ENCODE measurements at regions not wholly inside any gene's neighbourhood (a gene's known extent, or its start where the extent isn't known, plus 50 kb on each side); places are given as distances from the start of the nearest gene placed in this dataset.

DNA sequence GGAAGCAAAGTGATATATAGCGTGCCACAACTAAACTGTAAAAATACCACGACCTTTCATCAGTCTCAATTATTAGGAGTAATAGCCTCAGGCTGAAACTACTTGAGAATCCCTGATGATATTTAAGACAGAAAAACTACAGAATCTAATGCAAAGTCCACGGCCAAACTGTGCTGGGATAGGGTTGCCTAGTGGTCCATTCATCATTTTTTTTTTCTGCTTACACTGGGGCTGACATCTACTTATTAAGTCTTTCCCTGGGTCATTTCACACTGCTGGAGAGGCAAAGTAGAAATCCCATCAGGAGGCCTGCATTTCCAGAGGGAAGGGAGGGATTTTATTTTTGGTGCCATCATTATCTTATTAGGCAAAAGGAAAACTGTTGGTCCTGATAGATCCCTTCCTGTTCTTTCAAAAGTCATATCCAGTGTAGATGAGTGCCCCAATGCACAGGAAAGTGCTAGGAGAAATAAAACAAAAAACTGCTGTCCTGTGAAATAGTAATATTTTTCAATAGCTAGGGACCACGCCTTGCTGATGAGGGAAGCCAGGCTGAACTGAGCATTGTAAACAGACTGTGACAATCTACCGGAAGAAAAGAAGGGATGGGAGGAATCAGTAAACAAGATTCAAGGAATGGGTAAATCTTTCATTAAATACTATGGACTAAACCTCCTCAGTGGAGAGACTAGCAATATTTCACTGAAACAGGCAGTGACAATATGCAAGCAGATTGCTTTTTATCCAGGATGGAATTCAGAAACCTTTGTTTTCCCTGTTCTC lies 644.3 kb downstream of the IRS1 start:
- DNase-seq = peak; percentile 32

DNA sequence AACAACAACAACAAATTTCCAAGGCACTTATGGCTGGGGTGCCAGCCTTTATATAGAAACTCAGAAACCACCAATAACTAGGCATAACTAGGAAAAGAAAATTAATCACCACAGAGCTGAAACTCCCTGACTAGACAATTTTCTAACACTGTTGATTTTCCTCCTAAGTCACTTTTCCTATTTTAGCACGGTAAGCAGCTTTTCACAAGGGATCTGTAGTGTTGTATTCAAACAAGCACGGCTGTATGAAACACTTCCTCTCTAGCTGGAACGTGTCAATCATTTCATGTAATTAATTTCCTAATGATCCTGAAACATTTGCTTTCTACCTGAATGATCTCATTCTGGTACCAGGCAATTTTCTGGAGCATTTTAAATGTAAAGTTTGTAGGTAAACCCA lies 645.0 kb downstream of the IRS1 start:
- DNase-seq = no peak

DNA sequence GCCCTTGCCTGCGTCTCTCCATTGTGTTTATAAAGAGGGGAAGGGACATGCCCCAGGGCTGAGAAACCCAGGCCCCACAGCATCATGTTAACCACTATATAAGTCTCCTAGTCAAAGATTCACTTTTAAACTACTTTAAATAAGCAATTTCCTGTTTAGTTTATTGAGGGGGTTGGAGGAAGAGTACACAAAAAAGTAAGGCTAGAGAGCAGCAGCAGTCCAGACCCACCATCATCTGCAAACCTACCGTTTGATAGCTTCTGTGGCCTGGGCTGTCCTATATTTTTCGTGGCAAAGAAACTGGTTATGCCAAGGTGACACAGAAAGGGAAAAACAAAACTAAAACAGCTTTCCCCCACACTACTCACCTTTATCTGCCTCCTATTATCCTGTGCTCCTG lies 646.1 kb downstream of the IRS1 start:
- DNase-seq = no peak

DNA sequence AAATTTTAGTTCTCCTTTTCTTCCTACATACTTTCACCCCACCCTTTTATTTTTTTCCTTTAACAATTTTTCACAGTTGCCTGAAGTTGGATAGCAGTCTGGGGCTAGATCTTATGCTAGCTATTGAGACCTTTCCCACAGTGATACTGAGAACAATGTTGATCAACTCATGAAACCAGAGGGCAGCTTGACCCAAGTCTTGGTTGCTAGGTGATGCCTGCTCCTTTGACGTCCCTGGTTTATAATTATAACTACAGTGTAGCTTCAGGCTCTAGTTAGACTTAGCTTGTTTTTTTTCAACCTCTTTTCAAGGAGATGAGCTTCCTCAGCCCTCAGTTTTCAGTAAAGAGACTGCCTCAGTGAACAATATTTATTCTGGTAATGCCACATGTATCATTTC lies 648.5 kb downstream of the IRS1 start:
- DNase-seq = no peak

DNA sequence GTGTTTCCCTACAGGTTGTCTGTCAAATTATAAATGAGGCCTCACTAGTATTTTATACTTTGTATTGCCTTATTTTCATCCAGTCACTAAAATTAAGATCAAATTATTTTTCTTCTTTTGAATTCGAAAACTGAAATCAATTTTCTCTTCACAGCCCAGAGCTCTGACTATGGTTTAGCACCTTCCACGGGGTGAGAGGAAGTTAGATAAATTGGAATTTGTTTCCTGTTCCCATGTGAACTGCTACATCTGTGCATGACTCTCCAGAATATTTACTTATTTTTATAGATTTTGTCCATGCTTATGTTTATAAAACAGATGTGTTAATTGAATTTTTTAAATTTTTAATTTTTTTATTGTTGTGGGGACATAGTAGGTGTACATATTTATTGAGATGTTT lies 656.5 kb downstream of the IRS1 start:
- no peak for DNase-seq

DNA sequence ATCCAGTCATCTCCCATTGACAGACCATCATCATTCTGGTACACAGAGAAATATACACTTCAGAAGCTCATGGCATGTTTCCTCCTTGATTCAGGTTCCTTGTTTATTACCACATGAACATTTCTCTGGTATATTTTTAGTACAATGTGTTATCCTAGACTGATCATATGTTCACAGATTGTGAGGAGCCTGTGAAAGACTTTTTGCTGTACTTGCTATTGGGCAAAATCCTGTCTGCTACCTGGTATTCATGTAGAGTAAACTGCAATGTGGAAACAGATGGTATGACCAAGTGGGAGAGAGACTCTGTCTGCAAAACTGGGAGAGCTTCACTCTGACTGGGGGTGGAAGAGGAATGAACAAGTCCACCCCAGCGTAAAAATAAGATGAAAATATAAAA lies 657.2 kb downstream of the IRS1 start:
- peak; percentile 48 for DNase-seq

DNA sequence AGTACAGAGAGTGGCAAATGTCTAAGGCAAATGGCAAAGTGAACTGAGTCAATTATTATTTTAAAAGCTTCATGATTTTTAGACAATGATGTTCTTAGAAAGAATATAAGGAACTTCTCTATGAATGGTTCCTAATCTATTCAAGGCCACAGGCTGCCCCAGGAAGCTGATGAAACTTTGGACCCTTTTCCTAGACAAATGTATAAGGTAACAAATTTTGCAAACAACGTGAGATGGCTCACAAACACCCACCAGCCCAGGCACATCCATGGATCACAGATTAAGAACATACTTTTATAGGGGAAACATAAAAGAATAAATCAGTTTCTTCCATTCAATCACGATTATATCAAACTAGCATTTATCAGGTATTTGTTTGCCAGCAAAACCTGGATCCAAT lies 659.0 kb downstream of the IRS1 start:
- no peak for DNase-seq

DNA sequence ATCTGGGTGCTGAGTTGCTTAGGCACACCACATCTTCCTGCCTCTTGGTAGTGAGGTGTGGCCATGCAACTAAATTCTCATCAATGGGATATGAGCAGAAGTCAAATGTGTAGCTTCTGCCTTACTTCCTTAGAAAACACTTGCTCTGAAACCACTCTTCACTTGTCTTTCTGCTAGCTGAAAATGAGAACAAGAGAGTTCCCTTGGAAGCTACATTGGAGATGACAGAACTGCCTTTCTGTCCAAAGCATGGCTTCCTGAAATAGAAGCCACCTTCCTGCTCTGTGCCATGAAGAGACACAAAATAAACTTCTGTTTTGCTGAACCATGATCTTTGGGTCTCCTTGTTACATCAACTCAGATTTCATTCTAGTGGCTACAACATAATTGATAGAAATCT lies 659.9 kb downstream of the IRS1 start:
- no peak for DNase-seq

DNA sequence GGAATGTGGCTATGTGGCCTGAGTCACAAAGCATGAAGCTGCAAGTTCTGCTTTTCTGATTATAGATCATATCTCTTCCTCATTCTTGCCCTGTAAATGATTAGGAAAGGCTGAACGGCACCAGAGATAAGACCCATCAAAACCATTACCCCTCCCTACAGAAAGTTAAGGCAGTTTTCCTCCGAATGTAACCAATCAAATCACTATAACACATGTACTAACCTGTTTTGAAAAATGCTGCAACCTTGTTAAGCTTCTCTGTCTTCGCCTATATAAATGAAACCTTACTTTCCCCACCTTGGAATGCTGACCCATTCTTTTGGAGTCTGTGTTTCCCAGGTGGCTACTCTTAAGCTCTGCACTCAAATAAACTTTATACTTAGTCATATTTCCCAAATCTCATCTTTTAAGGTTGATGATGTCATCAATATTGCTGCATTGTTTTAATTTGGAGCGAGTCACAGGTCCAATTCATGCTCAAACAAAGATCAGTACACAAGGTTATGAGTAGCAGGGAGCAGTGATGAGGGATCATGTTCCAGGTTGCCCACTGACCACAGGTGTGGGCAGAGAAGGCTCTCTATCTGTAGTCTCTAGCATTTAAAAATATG lies 662.3 kb downstream of the IRS1 start:
- no peak for DNase-seq

DNA sequence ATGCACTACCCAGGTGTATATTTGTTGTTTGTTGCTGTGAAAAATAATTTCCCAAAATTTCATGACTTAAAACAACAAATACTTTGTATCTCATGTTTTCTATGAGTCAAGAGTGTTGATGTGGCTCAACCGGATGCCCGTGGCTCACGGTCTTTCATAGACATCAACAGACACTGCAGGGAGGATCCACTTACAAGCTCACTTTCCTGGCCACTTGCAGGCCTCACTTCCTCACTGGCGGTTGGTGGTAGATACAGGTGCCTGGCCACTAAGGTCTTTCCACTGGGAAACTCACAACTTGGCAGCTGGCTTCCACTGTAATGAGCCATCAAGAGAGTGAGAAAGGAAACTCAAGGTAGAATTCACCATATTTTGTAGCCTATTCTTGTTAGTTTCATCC lies 662.9 kb downstream of the IRS1 start:
- DNase-seq = no peak

DNA sequence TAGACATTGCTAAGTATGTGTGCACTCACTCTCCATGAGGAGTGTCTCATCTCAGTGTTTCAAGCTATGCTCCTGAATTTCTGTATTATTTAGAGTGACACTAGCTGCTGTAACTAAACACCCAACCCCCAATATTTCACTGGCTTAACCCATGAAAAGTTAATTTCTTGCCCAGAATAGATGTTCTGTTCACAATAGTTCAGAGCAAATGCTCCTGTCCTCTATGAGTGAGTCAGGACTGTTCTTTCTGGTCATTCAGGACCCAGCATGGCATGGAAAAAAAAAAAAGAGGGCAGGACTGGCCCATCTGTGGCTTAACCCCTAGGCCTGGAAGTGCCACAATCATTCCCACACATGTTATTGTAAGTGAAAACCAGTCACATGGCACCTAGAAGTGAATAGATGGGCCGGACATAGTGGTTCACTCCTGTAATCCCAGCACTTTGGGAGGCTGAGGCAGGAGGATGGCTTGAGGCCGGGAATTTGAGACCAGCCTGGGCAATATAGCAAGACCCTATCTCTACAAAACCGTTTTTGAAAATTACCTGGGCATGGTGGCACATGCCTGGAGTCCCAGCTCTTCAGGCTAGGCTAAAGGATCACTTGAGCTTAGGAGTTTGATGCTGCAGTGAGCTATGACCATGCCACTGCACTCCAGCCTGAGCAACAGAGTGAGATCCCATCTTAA lies 663.6 kb downstream of the IRS1 start:
- no peak for DNase-seq

DNA sequence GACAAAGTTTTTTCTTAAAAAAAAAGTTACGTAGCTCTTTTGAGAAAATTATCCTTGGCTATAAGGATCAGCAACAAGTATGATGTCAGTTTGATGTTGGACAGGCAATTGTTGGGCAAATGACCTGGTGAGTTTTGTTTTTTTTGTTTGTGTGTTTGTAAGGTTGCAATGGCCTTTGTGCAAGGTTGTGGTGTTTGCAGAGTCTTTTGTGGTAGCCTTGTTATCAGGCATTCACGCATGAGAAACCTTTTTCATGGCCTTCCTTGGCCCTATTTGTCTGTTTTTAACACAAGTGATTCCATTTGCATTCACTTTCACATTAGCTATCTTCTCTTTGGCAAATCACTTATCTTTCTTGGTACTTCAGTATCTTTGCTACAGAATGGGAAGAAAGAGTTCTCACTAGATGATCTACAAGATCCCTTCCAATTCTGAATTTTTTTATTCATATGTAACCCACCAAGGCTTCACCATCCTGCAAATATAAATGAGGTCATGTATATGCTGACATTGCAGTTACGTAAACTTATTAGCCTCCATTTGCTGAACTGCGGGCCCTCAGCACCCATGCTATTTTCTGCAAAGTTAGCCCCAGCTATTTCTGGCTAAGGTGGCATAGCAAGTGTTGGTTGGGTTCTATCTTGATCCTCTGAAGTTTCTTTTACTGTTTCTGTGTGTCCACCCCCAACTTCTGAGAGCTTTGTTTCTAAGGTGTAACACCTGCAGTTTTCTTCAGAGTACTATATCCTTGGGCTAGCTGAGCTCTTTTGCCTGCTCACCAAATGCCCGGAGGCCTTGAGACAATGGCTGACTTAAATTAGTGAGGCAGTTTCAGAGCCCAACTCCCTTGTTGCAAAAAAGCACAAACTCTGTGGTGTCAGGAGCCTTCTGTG lies 667.1 kb downstream of the IRS1 start:
- no peak for DNase-seq

DNA sequence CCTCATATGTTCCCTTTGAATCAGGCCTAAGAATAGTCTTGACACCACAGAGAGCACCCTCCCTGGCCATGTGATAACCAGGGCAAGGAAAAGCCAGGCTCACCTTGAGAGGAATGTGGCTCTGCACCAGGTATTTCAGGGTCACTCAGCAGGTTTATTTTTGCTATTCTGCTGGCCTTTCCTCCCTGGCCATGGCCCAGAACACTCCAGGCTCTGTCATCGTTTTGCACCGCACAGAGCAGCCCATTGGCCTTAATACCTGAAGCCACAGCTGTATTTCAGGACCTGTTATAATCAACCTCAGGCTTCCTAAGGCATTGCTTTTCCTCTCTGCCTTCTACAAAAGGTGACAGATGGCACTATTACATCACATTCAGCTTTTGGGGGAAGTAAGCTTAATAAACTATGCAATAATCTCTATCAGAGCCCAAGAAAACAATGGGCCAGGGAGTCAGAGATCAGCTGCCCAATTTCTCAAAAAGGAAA lies 668.3 kb downstream of the IRS1 start:
- DNase-seq = peak; percentile 49

DNA sequence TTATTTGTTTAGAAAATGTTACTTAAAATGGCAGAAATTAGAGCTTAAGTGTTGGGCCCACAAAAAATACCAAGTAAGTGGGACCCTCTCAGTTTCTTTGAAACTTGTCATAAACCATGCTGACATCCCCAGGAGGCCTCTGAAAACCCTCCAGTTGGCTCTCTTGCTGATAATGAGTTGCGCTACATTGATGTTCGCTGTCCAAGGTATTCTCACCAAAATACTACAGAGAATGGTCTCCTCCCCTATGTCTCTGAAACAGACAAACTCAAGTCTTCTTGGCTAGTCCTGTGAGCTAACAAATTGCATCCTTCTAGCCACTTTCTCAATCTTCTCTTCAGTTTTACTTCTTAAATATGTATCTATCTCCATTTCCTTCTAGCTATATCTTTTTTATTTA lies 669.4 kb downstream of the IRS1 start:
- no peak for DNase-seq

DNA sequence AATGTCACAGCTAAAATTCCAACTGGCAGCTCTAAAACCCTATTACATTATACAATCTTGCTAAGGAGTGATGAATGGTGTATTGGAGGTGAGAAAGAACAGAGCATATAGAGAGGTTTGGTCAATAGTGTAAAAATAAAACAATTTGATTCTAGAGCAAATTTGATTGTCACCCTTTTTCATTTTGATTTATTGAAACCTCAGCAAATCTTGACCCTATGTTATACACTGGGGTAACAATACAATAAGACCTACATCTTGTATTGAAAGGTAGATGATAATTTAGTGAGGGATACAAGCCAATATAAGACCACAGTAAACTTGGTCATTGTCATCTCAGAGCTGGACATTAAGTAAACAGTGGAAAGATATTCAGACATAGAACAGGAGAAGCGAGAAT lies 671.9 kb downstream of the IRS1 start:
- DNase-seq = no peak

DNA sequence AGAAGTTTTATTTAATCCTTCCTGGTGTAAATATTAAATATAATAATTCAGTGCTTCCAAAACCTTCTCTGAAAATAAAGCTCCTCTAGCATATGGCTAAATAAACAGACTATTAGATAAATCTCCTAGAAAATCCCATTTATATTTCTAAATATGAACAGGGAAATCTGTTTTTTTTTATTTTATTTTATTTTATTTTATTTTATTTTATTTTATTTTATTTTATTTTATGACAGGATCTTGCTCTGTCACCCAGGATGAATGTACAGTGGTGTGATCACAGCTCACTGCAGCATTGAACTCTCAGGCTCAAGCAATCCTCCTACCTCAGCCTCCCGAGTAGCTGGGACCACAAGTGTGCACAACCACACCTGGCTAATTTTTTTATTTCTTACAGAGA lies 673.5 kb downstream of the IRS1 start:
- no peak for DNase-seq

DNA sequence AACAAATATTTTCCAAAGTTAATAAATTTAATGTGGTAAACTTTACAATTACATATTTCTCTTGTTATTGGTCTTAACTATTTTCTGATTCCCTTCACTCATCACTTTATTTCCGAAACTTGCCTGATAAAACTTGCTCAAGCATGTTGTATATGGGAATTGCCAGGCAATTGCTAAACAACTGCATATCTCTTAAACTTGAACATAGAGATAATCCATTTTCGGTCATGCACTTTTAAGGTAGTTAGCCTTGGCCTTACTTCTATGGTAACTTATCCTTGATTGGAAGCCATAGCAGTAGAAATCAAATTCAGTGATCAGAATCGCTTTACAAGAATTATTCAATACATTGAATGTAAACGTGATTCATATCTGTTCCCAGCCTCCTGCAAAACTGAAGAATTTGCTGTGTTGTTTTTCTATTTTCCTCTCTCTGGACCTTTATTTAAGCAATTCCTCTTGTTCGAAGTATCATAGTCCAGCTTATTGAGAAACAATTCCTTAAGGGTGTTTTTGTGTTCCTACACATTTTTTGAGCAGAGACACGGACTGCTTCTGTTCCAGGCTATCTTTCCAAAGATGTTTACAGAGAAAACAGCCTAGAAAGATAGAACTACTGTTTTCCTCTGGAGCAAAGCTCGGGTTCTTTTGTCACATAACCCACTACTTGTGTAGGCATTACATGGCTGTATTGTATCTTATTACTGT lies 674.3 kb downstream of the IRS1 start:
- no peak for DNase-seq

DNA sequence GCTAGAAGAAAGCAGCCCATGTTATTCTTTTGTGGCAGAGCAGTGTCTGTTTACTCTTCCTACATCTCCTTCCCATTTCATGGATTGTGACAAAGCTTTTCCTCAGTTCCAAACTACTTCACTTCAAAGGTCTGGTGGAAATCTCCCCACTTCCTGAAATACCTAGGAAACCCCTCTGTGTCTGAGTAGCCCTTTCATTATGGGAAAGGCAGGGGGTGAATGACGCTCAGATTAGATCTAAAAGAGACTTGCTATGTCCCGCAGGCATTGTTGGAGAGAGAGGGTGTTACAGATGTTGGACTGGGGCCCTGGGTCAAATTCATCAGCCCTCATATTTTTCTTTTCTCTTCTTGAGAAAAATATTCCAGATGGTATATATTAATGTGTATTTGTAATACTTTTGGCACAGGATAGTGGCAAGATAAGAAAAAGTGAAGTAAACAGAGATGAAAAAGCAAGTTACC lies 675.0 kb downstream of the IRS1 start:
- DNase-seq = no peak

DNA sequence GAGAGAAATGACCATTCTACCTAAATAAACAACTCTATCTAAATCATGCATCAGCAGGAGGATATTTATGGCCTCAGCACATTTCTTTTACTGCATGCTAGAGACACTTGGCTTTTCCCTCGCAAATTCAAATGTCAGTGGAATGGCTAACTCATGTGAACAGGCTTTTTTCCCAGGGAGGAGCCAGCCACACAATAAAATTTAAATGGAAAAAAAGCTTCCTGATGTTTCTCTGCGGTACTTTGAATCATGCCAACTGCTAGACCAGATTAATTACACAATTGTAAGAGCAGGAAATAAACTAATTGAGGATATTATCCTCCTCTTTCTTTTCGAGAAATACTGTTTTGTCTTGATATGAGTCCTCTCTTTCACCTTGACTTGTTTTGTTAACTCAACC lies 676.3 kb downstream of the IRS1 start:
- no peak for DNase-seq

DNA sequence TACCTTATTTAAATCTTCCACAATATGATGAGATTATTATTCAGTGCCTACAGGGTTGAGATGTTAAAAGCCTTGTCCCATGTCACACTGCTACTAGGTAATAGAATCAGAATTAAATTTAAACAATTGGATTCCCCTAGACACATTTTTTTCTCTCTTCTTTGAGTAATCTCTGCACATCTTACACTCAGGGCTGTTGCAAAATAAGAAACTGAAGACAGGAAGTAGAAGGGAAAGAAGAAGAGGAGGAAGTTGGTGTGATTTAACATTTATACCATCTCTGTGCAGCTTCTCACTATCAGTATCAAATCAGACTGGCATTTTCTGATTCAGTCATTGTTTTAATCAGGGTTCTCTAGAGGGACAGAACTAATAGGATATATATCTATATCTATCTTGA lies 677.6 kb downstream of the IRS1 start:
- DNase-seq = no peak

DNA sequence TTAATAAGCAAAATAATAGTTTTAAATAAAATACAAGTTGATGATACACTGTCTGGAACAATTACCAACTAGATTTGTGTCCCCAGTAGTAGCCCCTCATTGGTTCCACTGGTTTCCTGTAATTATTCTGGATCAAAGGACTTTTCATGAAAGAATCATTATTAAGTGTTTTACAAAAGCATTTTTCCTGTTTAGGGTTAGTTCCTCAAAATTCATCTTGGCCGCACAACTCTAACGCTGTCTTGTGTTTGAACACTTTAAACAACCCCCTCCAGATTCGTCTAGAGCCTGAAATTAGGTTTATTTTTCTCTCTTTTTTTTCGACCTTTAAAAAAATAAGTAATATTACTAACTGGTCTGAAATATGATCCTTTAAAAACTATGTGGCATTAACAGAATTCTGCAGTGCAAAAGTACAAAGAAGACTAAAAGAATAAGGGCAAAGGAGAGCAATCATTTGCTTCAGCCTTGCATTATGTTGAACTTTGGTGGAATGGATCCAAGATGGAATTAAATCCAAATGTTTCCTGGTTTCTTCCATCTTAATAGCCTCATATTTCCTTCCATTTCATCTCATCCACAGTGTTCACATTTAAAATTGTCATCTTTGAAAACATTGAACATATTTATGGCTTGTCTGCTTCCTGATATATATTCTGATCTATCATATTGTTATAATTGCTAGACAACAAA lies 678.4 kb downstream of the IRS1 start:
- DNase-seq = no peak
